Osteoblast (primary cell): ENCODE measurements at regions not wholly inside any gene's neighbourhood (a gene's known extent, or its start where the extent isn't known, plus 50 kb on each side); places are given as distances from the start of the nearest gene placed in this dataset.

Experiments used
- DNase-seq: peaks from one replicate; pipeline ENCODE4 v3.0.0; 2011; ENCODE audit warnings: low spot score, mixed read lengths; ENCODE audit not compliant: insufficient read length; ENCODE audit errors: missing footprints
- H2AFZ ChIP-seq: 2 replicates; pipeline ENCODE4 v1.6.0; 2011; ENCODE audit warnings: mild to moderate bottlenecking, low read length
- H3K27ac ChIP-seq: 2 replicates; pipeline ENCODE4 v1.5.1; 2011; ENCODE audit warnings: mild to moderate bottlenecking, low read depth, low read length, moderate library complexity
- H3K27me3 ChIP-seq: 2 replicates; pipeline ENCODE4 v1.6.0; 2012; ENCODE audit warnings: mild to moderate bottlenecking, control low read depth, inconsistent platforms, low read length, moderate library complexity; ENCODE audit not compliant: insufficient read depth
- H3K36me3 ChIP-seq: 2 replicates; pipeline ENCODE4 v1.5.1; 2011; ENCODE audit warnings: mild to moderate bottlenecking, low read length, control low read depth, moderate library complexity; ENCODE audit not compliant: insufficient read depth
- H3K4me1 ChIP-seq: 2 replicates; pipeline ENCODE4 v1.5.1; 2011; ENCODE audit warnings: mild to moderate bottlenecking, low read length, control low read depth, moderate library complexity; ENCODE audit not compliant: insufficient read depth
- H3K4me2 ChIP-seq: 2 replicates; pipeline ENCODE4 v1.6.0; 2011; ENCODE audit warnings: mild to moderate bottlenecking, low read length; ENCODE audit not compliant: insufficient read depth
- H3K4me3 ChIP-seq: fragments of 200-600 bp; sonication (generic); 3 replicates; pipeline ENCODE4 v1.5.1; 2012; ENCODE audit warnings: mild to moderate bottlenecking, low read length, inconsistent platforms; ENCODE audit not compliant: insufficient read depth
- H3K79me2 ChIP-seq: 2 replicates; pipeline ENCODE4 v1.6.0; 2012; ENCODE audit warnings: mild to moderate bottlenecking, low read length, control low read depth, inconsistent platforms; ENCODE audit not compliant: insufficient read depth
- H3K9me3 ChIP-seq: 2 replicates; pipeline ENCODE4 v1.5.1; 2011; ENCODE audit warnings: low read depth, low read length, control low read depth
- H4K20me1 ChIP-seq: 2 replicates; pipeline ENCODE4 v1.6.0; 2012; ENCODE audit warnings: mild to moderate bottlenecking, low read length, control low read depth; ENCODE audit not compliant: insufficient read depth
- TF ChIP-seq, protein P1 (sequence below): IDR thresholded peaks from 2 replicates; pipeline ENCODE4 v1.5.1; 2011; ENCODE audit warnings: mild to moderate bottlenecking, low read depth, low read length, moderate library complexity; ENCODE audit errors: extremely low read depth

DNA sequence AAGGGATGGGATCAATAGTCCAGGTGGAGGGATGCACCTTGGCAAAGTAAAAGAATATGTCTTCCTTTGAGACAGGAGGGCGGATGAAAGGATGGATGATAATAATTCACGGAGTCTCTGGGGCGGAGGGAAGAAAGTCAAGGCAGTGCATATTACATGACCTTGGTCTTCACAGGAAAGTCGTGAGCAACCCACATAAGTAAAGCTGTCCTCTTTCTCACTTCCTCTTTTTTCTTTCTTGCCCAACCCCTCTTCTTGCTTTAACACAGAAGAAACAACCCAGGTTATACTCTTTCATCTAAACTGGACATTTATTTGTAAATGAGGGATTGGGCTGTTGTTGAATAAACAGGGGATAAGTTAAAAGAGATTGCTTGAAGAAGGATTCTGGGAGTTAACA lies 168.7 kb upstream of the SKOR2 start:
- Histone ChIP-seq H2AFZ (no peak overlapping the region), H3K27ac (no peak overlapping the region), H3K36me3 (no peaks in the 10 kb centered on the region), H3K27me3 (no peaks in the 10 kb centered on the region), H3K4me2 (no peak overlapping the region), H3K4me1 (no peaks in the 10 kb centered on the region), H3K4me3 (no peak overlapping the region), H3K79me2 (no peaks in the 10 kb centered on the region), H4K20me1 (no peaks in the 10 kb centered on the region), H3K9me3 (no peaks in the 10 kb centered on the region)
- DNase-seq, result no peak
- TF ChIP-seq, protein P1, sequence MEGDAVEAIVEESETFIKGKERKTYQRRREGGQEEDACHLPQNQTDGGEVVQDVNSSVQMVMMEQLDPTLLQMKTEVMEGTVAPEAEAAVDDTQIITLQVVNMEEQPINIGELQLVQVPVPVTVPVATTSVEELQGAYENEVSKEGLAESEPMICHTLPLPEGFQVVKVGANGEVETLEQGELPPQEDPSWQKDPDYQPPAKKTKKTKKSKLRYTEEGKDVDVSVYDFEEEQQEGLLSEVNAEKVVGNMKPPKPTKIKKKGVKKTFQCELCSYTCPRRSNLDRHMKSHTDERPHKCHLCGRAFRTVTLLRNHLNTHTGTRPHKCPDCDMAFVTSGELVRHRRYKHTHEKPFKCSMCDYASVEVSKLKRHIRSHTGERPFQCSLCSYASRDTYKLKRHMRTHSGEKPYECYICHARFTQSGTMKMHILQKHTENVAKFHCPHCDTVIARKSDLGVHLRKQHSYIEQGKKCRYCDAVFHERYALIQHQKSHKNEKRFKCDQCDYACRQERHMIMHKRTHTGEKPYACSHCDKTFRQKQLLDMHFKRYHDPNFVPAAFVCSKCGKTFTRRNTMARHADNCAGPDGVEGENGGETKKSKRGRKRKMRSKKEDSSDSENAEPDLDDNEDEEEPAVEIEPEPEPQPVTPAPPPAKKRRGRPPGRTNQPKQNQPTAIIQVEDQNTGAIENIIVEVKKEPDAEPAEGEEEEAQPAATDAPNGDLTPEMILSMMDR, result no peak

GRCh38 chr18:47418746-47419145 lies 167.3 kb upstream of the SKOR2 start:
- no peak overlapping the region for H2AFZ ChIP-seq
- no peak for DNase-seq
- H3K36me3 ChIP-seq, result no peaks in the 10 kb centered on the region
- no peaks in the 10 kb centered on the region for H3K79me2 ChIP-seq
- no peaks in the 10 kb centered on the region for H3K9me3 ChIP-seq
- H3K4me2 ChIP-seq, result no peak overlapping the region
- TF ChIP-seq, protein P1, result no peak
- H3K27ac ChIP-seq, result no peak overlapping the region
- H3K27me3 ChIP-seq, result no peaks in the 10 kb centered on the region
- H3K4me3 ChIP-seq, result no peak overlapping the region
- no peaks in the 10 kb centered on the region for H4K20me1 ChIP-seq
- no peaks in the 10 kb centered on the region for H3K4me1 ChIP-seq

- Histone ChIP-seq H3K9me3 (no peaks in the 10 kb centered on the region), H3K79me2 (no peaks in the 10 kb centered on the region), H3K27me3 (no peaks in the 10 kb centered on the region), H4K20me1 (no peaks in the 10 kb centered on the region), H3K27ac (no peak overlapping the region), H2AFZ (no peak overlapping the region), H3K4me1 (no peaks in the 10 kb centered on the region), H3K4me2 (no peak overlapping the region), H3K36me3 (no peaks in the 10 kb centered on the region), H3K4me3 (no peak overlapping the region)
- TF ChIP-seq, protein P1, result no peak
- DNase-seq, result no peak
Measured at GRCh38 chr18:47417807-47418206, 166.3 kb upstream of the SKOR2 start.

DNA sequence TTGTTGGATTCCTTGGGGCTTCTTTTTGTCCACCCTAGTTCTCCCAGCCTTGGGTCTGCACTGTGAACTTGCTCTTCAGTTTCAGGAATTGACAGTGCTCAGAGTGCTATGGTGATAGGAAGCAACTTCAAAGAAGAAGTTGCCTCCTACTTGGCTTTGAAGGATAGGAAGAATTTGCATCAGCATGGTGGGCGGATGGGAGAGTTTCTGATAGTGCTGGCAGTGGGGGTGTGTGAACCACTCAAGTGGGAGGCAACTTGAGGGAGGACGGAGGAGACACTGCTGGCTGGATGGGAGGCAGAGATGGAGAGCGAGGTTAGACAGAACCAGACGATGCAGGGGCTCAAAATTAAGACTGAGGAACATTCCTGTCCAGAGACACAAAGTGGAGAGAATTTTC lies 164.4 kb upstream of the SKOR2 start:
- no peaks in the 10 kb centered on the region for H3K9me3 ChIP-seq
- no peak overlapping the region for H2AFZ ChIP-seq
- no peaks in the 10 kb centered on the region for H4K20me1 ChIP-seq
- TF ChIP-seq, protein P1, result no peak
- no peaks in the 10 kb centered on the region for H3K27me3 ChIP-seq
- H3K79me2 ChIP-seq, result no peaks in the 10 kb centered on the region
- DNase-seq, result no peak
- H3K36me3 ChIP-seq, result no peaks in the 10 kb centered on the region
- no peaks in the 10 kb centered on the region for H3K4me1 ChIP-seq
- H3K4me2 ChIP-seq, result no peak overlapping the region
- H3K4me3 ChIP-seq, result no peak overlapping the region
- H3K27ac ChIP-seq, result no peak overlapping the region
